GM18868 (cell line): ENCODE measurements at regions not wholly inside any gene's neighbourhood (a gene's known extent, or its start where the extent isn't known, plus 50 kb on each side); places are given as distances from the start of the nearest gene placed in this dataset.
"Not testable (repeated sequence)": the region's sequence is repeated elsewhere in the genome, so short reads cannot be mapped to it uniquely, and the experiment has no call there.

Experiments used
- ATAC-seq: cut with Tn5 transposase; IDR thresholded peaks from one replicate; pipeline ENCODE4 v1.9.1; 2021; ENCODE audit warnings: mild to moderate bottlenecking, moderate library complexity; ENCODE audit not compliant: unreplicated experiment

GRCh38 chr6:113693851-113694250 is 163.3 kb upstream of the MARCKS start:
- ATAC-seq, result no peak

- ATAC-seq, result no peak
Measured at GRCh38 chr6:113694278-113695077, 162.7 kb upstream of the MARCKS start.

GRCh38 chr6:113695516-113695915 is 161.6 kb upstream of the MARCKS start:
- no peak for ATAC-seq

- peak; percentile 48 for ATAC-seq
Measured at GRCh38 chr6:113696960-113697359, 160.2 kb upstream of the MARCKS start.

- ATAC-seq, result peak; percentile 73
Measured at GRCh38 chr6:113697632-113698410, 159.3 kb upstream of the MARCKS start.

- ATAC-seq, result no peak
Measured at GRCh38 chr6:113699239-113699638, 157.9 kb upstream of the MARCKS start.

GRCh38 chr6:113701552-113702254 is 155.4 kb upstream of the MARCKS start:
- no peak for ATAC-seq

- no peak for ATAC-seq
Measured at GRCh38 chr6:113707194-113707593, 150.0 kb upstream of the MARCKS start.

GRCh38 chr6:113709936-113710509 is 147.1 kb upstream of the MARCKS start:
- no peak for ATAC-seq

GRCh38 chr6:113713665-113714064 is 143.5 kb upstream of the MARCKS start:
- no peak for ATAC-seq

- no peak for ATAC-seq
Measured at GRCh38 chr6:113718588-113718987, 138.6 kb upstream of the MARCKS start.

- ATAC-seq, result no peak
Measured at GRCh38 chr6:113719064-113719463, 138.1 kb upstream of the MARCKS start.

- no peak for ATAC-seq
Measured at GRCh38 chr6:113719545-113719944, 137.6 kb upstream of the MARCKS start.

GRCh38 chr6:113723182-113723581 is 134.0 kb upstream of the MARCKS start:
- no peak for ATAC-seq

GRCh38 chr6:113724927-113725326 is 132.2 kb upstream of the MARCKS start:
- not testable (repeated sequence) for ATAC-seq

- no peak for ATAC-seq
Measured at GRCh38 chr6:113731541-113731940, 125.6 kb upstream of the MARCKS start.

- ATAC-seq, result no peak
Measured at GRCh38 chr6:113732384-113732966, 124.7 kb upstream of the MARCKS start.

- ATAC-seq, result no peak
Measured at GRCh38 chr6:113733381-113733780, 123.8 kb upstream of the MARCKS start.

- ATAC-seq, result no peak
Measured at GRCh38 chr6:113734982-113735381, 122.2 kb upstream of the MARCKS start.

GRCh38 chr6:113735491-113735890 is 121.7 kb upstream of the MARCKS start:
- ATAC-seq, result no peak

GRCh38 chr6:113736978-113737377 is 120.2 kb upstream of the MARCKS start:
- ATAC-seq, result no peak
